ENCODE measurements at regions not wholly inside any gene's neighbourhood (a gene's known extent, or its start where the extent isn't known, plus 50 kb on each side); places are given as distances from the start of the nearest gene placed in this dataset.

- no peak for TF ChIP-seq CTCF (IDR thresholded peaks at IDR 0.05)
- no peak for TF ChIP-seq NFYB (CRISPR knock-in tag; conservative IDR thresholded peaks at IDR 0.05; ENCODE audit: low read depth)
- no peak for TF ChIP-seq SMAD4 (CRISPR knock-in tag; IDR thresholded peaks at IDR 0.05)
- no peak for TF ChIP-seq ARID4B (CRISPR knock-in tag; IDR thresholded peaks at IDR 0.05; ENCODE audit: borderline replicate concordance)
- TF ChIP-seq ZNF416 (CRISPR knock-in tag; IDR thresholded peaks at IDR 0.05): no peak
- TF ChIP-seq MLX (CRISPR knock-in tag; IDR thresholded peaks at IDR 0.05): no peak
- no peak for TF ChIP-seq USF2 (CRISPR knock-in tag; IDR thresholded peaks at IDR 0.05)
Observed at GRCh38 chr9:116027511-116027910, 126.1 kb upstream of the PAPPA start.
